HCT116 (cell line): ENCODE measurements at regions not wholly inside any gene's neighbourhood (a gene's known extent, or its start where the extent isn't known, plus 50 kb on each side); places are given as distances from the start of the nearest gene placed in this dataset.
"Not testable (repeated sequence)": the region's sequence is repeated elsewhere in the genome, so short reads cannot be mapped to it uniquely, and the experiment has no call there.

Experiments used
- ATAC-seq: fragments of 200-7000 bp; cut with Tn5 transposase; 2 replicates; pipeline ENCODE4 v1.9.1; 2020; ENCODE audit warnings: mild to moderate bottlenecking, moderate library complexity
- BruUV-seq: library from RNA; stranded (reverse); fragments of 400-500 nt; replicated peaks from 2 replicates; lab custom pipeline; 2021; lab: Mats Ljungman, UMichigan
- CTCF ChIA-PET: fragments of 300-600 bp; sonication (Branson Sonifier 250); formaldehyde crosslinking; loops from one replicate; lab custom pipeline; 2021; ENCODE audit warnings: antibody characterized with exemption; lab: Charles Lee
- POLR2A ChIA-PET: fragments of 300-600, 350-600 bp; sonication (Branson Sonifier 250); formaldehyde crosslinking; loops from one replicate; lab custom pipeline; 2021; ENCODE audit warnings: antibody characterized with exemption; lab: Charles Lee
- RAD21 ChIA-PET, 2 experiments: fragments of 300-600 bp; sonication (Branson Sonifier 250); formaldehyde crosslinking; loops; one replicate each; lab custom pipeline; 2023; ENCODE audit warnings: low total read pairs in 2 of 2; ENCODE audit not compliant: uncharacterized antibody in 2 of 2, unreplicated experiment in 2 of 2, low non-redundant PET in 1 of 2; lab: Charles Lee
- DNase-seq: peaks from one replicate; pipeline ENCODE4 v3.0.0-alpha.2; 2010; ENCODE audit warnings: low read depth, low spot score
- H2AFZ ChIP-seq: fragments of 200-600 bp; shearing (Covaris generic), sonication (generic); 2 replicates; pipeline ENCODE4 v1.6.1; 2017; ENCODE audit warnings: low read depth, mixed run types, mixed read lengths, antibody characterized with exemption, low read length; ENCODE audit not compliant: poor library complexity, severe bottlenecking
- H3K27ac ChIP-seq: 2 replicates; pipeline ENCODE4 v1.5.1; 2012; ENCODE audit warnings: low read depth, low read length
- H3K27me3 ChIP-seq: fragments of 200-600 bp; sonication (generic); 2 replicates; pipeline ENCODE4 v1.6.1; 2016; ENCODE audit warnings: mixed run types, low read length, mixed read lengths; ENCODE audit not compliant: insufficient read depth
- H3K36me3 ChIP-seq, 2 experiments: fragments of 200-500 bp in 1 of 2; fragments of 200-600 bp in 1 of 2; sonication (Bioruptor generic) in 1 of 2; sonication (generic) in 1 of 2; 2 replicates each; pipeline versions ENCODE4 v1.5.1 to v1.6.1; 2014 to 2016; ENCODE audit warnings: low read length in 2 of 2, inconsistent platforms in 1 of 2, mixed read lengths in 1 of 2, mixed run types in 1 of 2; ENCODE audit not compliant: insufficient read depth in 2 of 2, control insufficient read depth in 1 of 2
- H3K4me1 ChIP-seq, 2 experiments: fragments of 200-600 bp in 1 of 2; sonication (generic) in 1 of 2; 2 replicates each; pipeline versions ENCODE4 v1.5.1 to v1.6.1; 2012 to 2017; ENCODE audit warnings: low read length in 2 of 2, inconsistent platforms in 1 of 2, mild to moderate bottlenecking in 1 of 2, mixed read lengths in 1 of 2, mixed run types in 1 of 2, moderate library complexity in 1 of 2; ENCODE audit not compliant: insufficient read depth in 2 of 2, control insufficient read depth in 1 of 2
- H3K4me2 ChIP-seq: fragments of 200-600 bp; sonication (generic); 2 replicates; pipeline ENCODE4 v1.6.1; 2017; ENCODE audit warnings: mixed run types, low read length, mixed read lengths
- H3K4me3 ChIP-seq, 2 experiments: fragments of 200-600 bp in 1 of 2; sonication (generic) in 1 of 2; replicated peaks in 1 of 2; 2 replicates each; pipeline ENCODE4 v1.5.1; 2011 to 2016; ENCODE audit warnings: low read length in 2 of 2, control low read depth in 1 of 2, low read depth in 1 of 2, mild to moderate bottlenecking in 1 of 2, mixed read lengths in 1 of 2, mixed run types in 1 of 2
- H3K79me2 ChIP-seq: fragments of 200-600 bp; sonication (generic); 2 replicates; pipeline ENCODE4 v1.6.1; 2017; ENCODE audit warnings: mild to moderate bottlenecking, mixed run types, low read length, moderate library complexity, mixed read lengths; ENCODE audit not compliant: insufficient read depth
- H3K9ac ChIP-seq: fragments of 200-600 bp; sonication (generic); 2 replicates; pipeline ENCODE4 v1.6.1; 2016; ENCODE audit warnings: low read length, mixed read lengths
- H3K9me2 ChIP-seq: fragments of 200-600 bp; sonication (generic), shearing (Covaris generic); 2 replicates; pipeline ENCODE4 v1.6.1; 2017; ENCODE audit warnings: mixed run types, mild to moderate bottlenecking, moderate library complexity; ENCODE audit not compliant: insufficient read depth
- H3K9me3 ChIP-seq, 2 experiments: fragments of 200-500 bp in 1 of 2; fragments of 200-600 bp in 1 of 2; sonication (Bioruptor generic) in 1 of 2; sonication (generic) in 1 of 2; 2 replicates each; pipeline ENCODE4 v1.6.1; 2014 to 2017; ENCODE audit warnings: low read length in 2 of 2, mixed read lengths in 2 of 2, inconsistent platforms in 1 of 2, low read depth in 1 of 2, mild to moderate bottlenecking in 1 of 2, mixed run types in 1 of 2, moderate library complexity in 1 of 2; ENCODE audit not compliant: control insufficient read depth in 1 of 2, insufficient read depth in 1 of 2
- H4K20me1 ChIP-seq: fragments of 200-600 bp; sonication (generic), shearing (Covaris generic); 2 replicates; pipeline ENCODE4 v1.6.1; 2017; ENCODE audit warnings: mixed run types, mild to moderate bottlenecking, moderate library complexity; ENCODE audit not compliant: insufficient read depth
- intact Hi-C: fragments of 100-400 bp; cut with micrococcal nuclease; formaldehyde crosslinking; loops from 2 replicates; pipeline ENCODE4 v1.10.0; 2022

- RAD21 ChIA-PET, CTCF ChIA-PET, H3K79me2 ChIP-seq, H3K36me3 ChIP-seq, H4K20me1 ChIP-seq, POLR2A ChIA-PET, H3K4me3 ChIP-seq, H3K9me3 ChIP-seq, H2AFZ ChIP-seq, H3K27me3 ChIP-seq, BruUV-seq, H3K4me1 ChIP-seq, intact Hi-C loops, H3K9me2 ChIP-seq, H3K27ac ChIP-seq, H3K9ac ChIP-seq, DNase-seq, ATAC-seq, H3K4me2 ChIP-seq: not testable (repeated sequence)
Measured at GRCh38 chr5:75799695-75800094, 82.5 kb upstream of the POC5 start.

- POLR2A ChIA-PET, BruUV-seq, H2AFZ ChIP-seq, H3K79me2 ChIP-seq, CTCF ChIA-PET, H3K9me3 ChIP-seq, DNase-seq, H3K4me1 ChIP-seq, H3K4me3 ChIP-seq, RAD21 ChIA-PET, H3K27ac ChIP-seq, H3K27me3 ChIP-seq, H3K9ac ChIP-seq, H4K20me1 ChIP-seq, H3K9me2 ChIP-seq, H3K36me3 ChIP-seq, H3K4me2 ChIP-seq, ATAC-seq, intact Hi-C loops: not testable (repeated sequence)
Measured at GRCh38 chr5:75769338-75769737, 52.1 kb upstream of the POC5 start.
